Stimulated activated naive CD8-positive, alpha-beta T cell treated with anti-CD3 and anti-CD28 coated beads, Interleukin-15, Interleukin-2, amounts not matched to agents 100 ng/mL and 50 ng/mL, for 24 hours (primary cell): ENCODE measurements at regions not wholly inside any gene's neighbourhood (a gene's known extent, or its start where the extent isn't known, plus 50 kb on each side); places are given as distances from the start of the nearest gene placed in this dataset.
"Not testable (repeated sequence)": the region's sequence is repeated elsewhere in the genome, so short reads cannot be mapped to it uniquely, and the experiment has no call there.

ENCODE experiments used
- H3K27ac Mint-ChIP-seq: one replicate; pipeline ENCODE4 v1.8.0; 2021; ENCODE audit warnings: mild to moderate bottlenecking, mixed read lengths
- H3K27me3 Mint-ChIP-seq: one replicate; pipeline ENCODE4 v1.8.0; 2021; ENCODE audit warnings: mixed read lengths
- H3K36me3 Mint-ChIP-seq: one replicate; pipeline ENCODE4 v1.8.0; 2021; ENCODE audit warnings: low read depth, mixed read lengths
- H3K4me1 Mint-ChIP-seq: one replicate; pipeline ENCODE4 v1.8.0; 2021; ENCODE audit warnings: low read depth, mixed read lengths
- H3K4me3 Mint-ChIP-seq: one replicate; pipeline ENCODE4 v1.8.0; 2021; ENCODE audit warnings: mild to moderate bottlenecking, mixed read lengths
- H3K9me3 Mint-ChIP-seq: one replicate; pipeline ENCODE4 v1.8.0; 2021; ENCODE audit warnings: mixed read lengths

DNA sequence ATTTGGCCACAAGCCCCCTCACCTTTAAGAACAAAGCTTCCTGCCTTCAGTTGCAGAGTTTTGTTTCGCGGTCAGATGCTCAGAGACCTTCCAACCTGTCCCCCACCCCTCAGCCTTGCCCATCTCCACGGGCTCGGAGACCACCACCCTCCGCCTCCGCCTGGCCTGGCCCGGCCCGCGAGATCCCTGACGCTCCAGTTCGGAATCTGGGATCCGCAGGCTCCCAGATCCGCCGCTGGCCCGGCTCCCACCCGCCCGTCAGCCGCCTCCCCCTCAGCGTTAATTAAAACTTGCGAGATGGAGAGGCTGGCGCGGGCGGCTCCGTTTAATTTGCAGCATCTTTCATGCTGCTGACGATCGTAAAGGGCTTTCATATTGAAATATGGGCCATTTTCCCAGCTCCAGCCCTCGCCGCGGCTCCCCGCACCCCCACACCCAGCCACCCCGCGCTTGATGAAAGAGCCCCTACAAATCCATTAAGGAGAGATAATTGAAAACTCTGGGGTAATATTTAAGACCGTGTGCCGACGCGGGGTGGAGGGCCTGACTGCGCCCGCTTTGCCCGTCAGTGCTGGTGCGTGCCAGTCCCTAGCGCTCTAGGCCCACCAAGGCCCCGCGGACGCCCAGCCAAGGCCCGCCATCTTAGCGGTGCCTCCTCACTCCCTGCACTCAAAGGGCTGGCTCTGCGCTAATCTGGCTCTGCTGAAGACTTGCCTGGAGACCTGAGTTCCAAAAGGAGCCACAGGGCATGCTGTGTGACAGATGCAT lies 940.7 kb upstream of the DEFB115 start:
- not testable (repeated sequence) for H3K4me1 Mint-ChIP-seq, H3K4me3 Mint-ChIP-seq, H3K36me3 Mint-ChIP-seq, H3K9me3 Mint-ChIP-seq, H3K27ac Mint-ChIP-seq
- peaks cover 15% of the 10 kb centered on the region for H3K27me3 Mint-ChIP-seq

DNA sequence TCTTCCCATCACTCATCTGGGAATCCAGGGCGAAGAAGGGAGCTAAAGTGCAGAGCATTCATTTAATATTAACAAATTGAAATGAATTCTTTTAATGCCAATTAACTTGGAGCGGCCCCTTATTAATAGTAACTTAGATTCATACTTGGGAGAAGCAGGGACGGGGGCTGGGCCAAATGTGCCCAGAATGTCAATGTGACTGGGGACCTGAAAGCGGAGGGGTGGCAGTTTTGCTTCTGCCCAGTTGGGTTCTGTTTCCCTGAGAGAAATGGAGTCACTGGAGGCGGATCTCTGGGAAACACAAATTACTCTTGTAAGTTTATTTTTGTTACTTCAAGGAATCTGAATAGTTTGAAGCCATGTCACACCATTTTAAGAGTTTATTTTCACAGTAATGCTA lies 923.7 kb upstream of the DEFB115 start:
- H3K27me3 Mint-ChIP-seq, H3K9me3 Mint-ChIP-seq, H3K4me3 Mint-ChIP-seq, H3K4me1 Mint-ChIP-seq, H3K36me3 Mint-ChIP-seq, H3K27ac Mint-ChIP-seq: not testable (repeated sequence)

DNA sequence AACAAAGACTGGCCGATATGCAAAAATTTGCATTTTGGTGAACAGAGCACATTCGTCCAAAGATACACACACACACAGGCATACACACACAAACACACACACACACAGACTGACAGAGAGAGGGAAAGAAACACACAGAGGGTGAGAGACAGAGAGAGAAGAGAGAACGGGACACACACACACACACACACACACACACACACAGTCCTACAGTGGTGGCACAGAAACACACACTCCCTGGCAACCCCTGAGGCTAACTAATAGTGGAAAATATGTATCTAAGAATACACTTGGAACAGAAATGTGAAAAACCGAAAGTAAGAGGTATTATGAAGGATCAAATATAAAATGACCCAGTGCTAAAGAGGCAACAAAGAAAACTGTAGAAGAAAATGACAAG lies 919.9 kb upstream of the DEFB115 start:
- not testable (repeated sequence) for H3K4me3 Mint-ChIP-seq, H3K27ac Mint-ChIP-seq, H3K4me1 Mint-ChIP-seq, H3K9me3 Mint-ChIP-seq, H3K36me3 Mint-ChIP-seq, H3K27me3 Mint-ChIP-seq

DNA sequence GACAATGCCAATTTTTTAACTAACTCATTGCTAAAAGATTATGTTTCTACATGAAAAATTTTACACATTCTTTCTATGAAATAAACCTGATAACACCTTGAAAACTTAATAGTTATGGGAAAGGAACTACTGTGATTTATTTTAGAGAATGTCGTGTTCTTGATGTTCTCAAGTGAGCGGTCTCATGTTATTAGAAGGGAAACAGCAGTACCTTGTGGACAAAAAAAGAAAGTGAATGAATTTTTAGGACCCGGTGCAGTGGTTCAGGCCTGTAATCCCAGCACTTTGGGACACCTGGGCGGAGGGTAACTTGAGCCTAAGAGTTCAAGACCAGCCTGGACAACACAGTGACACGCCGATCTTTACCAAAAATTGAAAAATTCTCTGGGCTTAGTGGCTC lies 908.5 kb upstream of the DEFB115 start:
- not testable (repeated sequence) for H3K36me3 Mint-ChIP-seq

DNA sequence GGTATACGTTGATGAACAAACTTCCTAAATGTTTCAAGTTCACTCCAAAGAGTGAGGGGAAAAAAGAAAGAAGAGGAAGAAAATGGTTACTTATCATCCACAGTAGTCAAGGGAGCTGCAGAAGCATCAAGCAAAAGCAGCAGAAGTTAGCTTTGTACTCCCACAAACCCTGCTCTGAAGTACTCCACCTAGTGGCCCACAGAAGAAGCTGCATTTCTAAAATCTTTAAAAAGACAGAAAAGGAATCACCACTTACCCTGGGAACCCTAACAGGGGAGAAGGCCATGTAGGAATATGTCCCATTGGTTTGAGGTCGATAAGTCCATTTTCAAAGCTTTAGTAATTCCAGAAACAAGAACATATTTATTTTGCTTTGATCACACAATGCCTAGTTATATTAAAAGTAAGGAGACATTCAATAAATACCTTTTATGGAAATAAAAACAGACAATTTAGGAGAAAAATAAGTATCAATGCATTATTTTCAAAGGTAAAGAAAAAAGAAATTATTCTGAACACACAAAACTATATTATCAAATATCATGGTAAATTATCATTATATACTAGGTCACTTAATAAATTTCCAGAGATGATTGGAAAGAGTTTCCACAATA lies 900.5 kb upstream of the DEFB115 start:
- H3K36me3 Mint-ChIP-seq, H3K27ac Mint-ChIP-seq, H3K4me1 Mint-ChIP-seq, H3K9me3 Mint-ChIP-seq, H3K4me3 Mint-ChIP-seq, H3K27me3 Mint-ChIP-seq: not testable (repeated sequence)

More for the DNA sequence above, 908.5 kb upstream of the DEFB115 start:
- H3K4me3 Mint-ChIP-seq, H3K27me3 Mint-ChIP-seq, H3K9me3 Mint-ChIP-seq, H3K4me1 Mint-ChIP-seq, H3K27ac Mint-ChIP-seq: not testable (repeated sequence)

DNA sequence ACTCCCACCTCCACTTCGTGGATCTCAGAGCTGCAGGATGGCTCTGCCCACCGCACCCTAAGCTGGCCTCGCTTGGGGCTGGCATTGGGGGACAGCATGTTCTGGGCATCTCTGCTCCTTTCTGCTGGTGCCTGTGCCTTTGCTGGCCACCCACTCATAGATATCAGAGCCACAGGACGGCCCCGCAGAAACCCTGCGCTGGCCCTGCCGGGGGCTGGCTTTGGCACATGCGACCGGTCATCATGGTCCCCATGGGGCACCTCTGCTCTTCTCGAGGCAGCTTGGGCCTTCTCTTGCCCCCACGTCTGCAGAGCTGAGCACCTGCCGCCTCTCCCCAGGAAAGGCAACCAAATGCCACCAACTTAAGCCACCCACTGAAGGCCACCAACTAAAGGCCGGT lies 895.7 kb upstream of the DEFB115 start:
- not testable (repeated sequence) for H3K27ac Mint-ChIP-seq, H3K4me1 Mint-ChIP-seq, H3K4me3 Mint-ChIP-seq, H3K27me3 Mint-ChIP-seq, H3K9me3 Mint-ChIP-seq, H3K36me3 Mint-ChIP-seq

DNA sequence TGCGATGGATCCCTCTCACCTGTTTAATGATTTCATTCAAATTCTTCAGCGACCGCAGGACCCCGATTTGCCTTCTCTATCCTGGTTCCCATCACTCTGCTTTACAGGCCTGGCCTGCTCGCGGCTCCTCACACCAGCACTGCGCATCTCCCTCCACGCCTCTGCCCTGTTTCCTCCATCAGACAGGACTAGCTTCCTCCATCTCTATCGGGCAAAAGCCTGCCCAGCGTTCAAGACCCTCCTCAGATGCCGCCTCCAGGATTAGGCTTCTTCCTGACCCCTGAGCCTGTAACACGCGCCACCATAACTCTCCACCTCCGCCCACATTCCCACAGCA lies 881.1 kb upstream of the DEFB115 start:
- Mint-ChIP-seq H3K4me3 (peak overlapping the region; percentile 91), H3K4me1 (peaks cover 35% of the 10 kb centered on the region), H3K27ac (peak overlapping the region; percentile 84)
- H3K27me3 Mint-ChIP-seq, H3K36me3 Mint-ChIP-seq, H3K9me3 Mint-ChIP-seq: not testable (repeated sequence)

DNA sequence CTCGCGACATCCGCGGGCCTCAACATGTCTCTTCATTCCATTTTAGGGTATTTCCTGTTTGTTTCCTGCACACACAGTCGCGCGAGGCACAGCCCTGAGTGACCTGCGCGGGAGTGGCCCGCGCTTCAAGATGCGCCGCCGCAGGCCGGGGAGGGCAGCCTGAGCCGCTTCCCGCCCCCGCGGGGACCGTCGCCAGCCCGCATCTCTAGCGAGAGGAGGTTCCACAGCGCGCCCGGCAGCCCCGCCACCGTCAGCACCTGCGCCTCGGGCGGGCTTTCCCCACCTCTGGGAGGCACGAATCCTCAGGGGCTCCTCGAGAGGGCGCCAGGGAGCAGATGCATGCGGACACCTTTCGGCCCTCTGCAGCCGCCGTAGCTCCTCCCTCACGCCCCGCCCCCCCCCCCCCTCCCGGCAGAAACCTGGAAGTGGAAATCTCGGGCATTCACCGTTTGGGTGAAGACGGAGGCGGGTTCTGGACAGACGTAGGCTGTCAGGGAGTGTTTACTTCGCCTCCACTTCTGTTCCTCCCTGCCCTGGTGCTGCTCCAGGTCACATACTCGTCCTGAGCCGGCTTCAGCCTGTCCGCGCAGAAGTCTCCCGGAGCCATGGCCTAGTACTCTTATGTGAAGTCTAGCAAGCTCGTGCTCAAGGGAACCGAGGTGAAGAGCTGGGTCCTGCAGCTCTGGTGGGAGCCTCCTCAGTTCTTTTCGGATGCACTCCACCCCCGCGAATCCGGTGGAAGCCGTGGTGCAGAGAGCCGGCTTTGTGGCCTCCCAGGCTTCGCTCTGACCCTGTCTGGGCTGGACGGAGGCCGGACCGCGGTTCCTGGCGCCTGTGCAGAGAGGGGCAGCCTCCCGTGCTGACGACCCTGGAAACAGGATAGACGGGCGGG lies 880.5 kb upstream of the DEFB115 start:
- Mint-ChIP-seq H3K27ac (peak overlapping the region; percentile 86), H3K27me3 (no peaks in the 10 kb centered on the region), H3K4me1 (peaks cover 41% of the 10 kb centered on the region), H3K9me3 (peaks cover 8% of the 10 kb centered on the region), H3K36me3 (peaks cover 13% of the 10 kb centered on the region), H3K4me3 (peak overlapping the region; percentile 91)

DNA sequence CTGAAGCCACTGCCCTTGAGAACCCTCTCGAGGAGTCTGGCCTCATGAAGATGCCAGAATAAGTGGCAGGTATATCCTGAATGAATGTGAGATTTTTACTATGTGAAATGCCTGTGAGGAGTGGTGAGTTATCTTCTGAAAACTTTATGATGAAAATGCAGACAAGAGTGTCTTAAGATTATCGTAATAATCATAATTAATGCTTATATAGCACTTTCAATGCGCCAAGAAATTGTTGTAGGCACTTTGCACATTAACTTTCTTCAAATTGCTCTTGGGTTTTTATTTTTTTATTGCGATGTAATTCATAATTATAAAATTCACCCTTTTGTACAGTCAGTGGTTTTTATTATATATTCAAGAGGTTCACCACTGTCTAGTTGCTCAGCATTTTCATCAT lies 879.1 kb upstream of the DEFB115 start:
- peak overlapping the region; percentile 86 for H3K27ac Mint-ChIP-seq
- H3K27me3 Mint-ChIP-seq = not testable (repeated sequence)

DNA sequence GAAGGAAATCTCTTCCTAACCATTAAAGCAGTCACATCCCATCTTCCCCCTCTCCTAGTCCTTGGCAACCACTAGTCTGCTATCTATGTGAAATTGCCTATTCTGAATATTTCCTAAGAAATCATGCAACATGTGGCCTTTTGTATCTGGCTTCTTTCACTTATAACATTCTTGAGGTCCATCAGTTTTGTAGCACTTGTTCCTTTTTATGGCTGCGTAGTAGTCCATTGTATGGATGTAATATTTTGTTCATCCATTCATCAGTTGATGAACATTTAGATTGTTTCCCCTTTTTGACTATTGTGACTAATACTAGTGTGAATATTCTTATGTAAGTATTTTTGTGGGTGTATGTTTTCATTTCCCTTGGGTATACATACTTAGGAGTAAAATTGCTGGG lies 878.7 kb upstream of the DEFB115 start:
- Mint-ChIP-seq H3K4me3 (peak overlapping the region; percentile 91), H3K4me1 (peaks cover 54% of the 10 kb centered on the region), H3K36me3 (peaks cover 20% of the 10 kb centered on the region)
- H3K27me3 Mint-ChIP-seq, H3K9me3 Mint-ChIP-seq, H3K27ac Mint-ChIP-seq: not testable (repeated sequence)

More for the DNA sequence above, 879.1 kb upstream of the DEFB115 start:
- Mint-ChIP-seq H3K36me3 (peaks cover 17% of the 10 kb centered on the region), H3K4me1 (peaks cover 51% of the 10 kb centered on the region), H3K4me3 (peak overlapping the region; percentile 91)
- H3K9me3 Mint-ChIP-seq = not testable (repeated sequence)

DNA sequence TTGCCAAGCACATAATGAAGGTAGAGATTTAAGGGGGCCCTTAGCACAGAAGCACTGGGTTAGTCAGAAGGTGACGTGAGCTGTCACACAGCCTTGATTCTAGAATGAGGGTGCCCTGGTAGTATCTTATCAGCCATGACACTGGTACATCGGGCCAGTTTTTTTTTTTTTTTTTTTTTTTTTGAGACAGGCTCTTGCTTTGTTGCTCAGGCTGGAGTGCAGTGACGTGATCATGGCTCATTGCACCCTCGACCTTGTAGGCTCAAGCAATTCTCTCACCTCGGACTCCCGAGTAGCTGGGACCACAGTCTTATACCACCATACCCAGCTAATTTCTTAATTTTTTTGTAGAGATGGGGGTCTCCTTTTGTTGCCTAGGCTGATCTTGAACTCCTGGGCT lies 872.6 kb upstream of the DEFB115 start:
- H3K27me3 Mint-ChIP-seq, H3K9me3 Mint-ChIP-seq, H3K4me3 Mint-ChIP-seq, H3K27ac Mint-ChIP-seq: not testable (repeated sequence)
- peaks cover 38% of the 10 kb centered on the region for H3K36me3 Mint-ChIP-seq
- peaks cover 46% of the 10 kb centered on the region for H3K4me1 Mint-ChIP-seq

DNA sequence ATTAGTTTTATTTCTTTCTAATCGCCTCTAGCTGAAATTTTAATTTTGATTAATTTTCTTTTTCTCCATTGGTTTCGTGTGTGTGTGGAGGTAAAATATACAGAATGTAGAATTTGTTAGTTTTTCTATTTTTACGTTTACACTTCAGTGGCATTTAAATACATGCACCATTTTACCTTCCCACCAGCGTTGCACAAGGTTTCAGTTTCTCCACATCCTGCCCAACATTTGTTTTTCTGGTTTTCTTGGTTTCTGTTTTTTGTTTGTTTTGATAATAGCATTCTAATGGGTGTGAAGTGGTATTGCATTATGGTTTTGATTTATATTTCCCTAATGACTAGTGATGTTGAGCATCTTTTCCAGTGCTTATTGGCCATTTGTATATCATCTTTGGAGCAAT lies 871.4 kb upstream of the DEFB115 start:
- H3K27ac Mint-ChIP-seq, H3K4me3 Mint-ChIP-seq, H3K27me3 Mint-ChIP-seq, H3K9me3 Mint-ChIP-seq: not testable (repeated sequence)
- peaks cover 37% of the 10 kb centered on the region for H3K4me1 Mint-ChIP-seq
- peaks cover 41% of the 10 kb centered on the region for H3K36me3 Mint-ChIP-seq

DNA sequence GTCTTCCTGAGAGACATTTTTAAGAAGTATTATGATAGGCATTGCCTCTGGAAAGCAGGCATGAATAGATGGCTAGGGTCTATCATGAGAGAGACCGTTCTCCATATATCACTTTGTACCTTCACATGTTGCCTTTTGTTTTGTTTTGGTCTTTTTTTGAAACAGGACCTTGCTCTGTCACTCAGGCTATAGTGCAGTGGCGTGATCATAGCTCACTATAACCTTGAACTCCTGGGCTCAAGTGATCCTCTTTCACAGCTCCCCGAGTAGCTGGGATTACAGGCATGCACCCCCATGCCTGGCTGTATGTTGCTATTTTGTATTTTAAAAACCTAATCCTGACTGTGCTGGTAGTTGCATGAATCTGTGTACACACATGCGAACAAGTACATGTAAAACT lies 869.6 kb upstream of the DEFB115 start:
- Mint-ChIP-seq H3K4me1 (peaks cover 21% of the 10 kb centered on the region), H3K36me3 (peaks cover 37% of the 10 kb centered on the region)
- H3K27me3 Mint-ChIP-seq, H3K9me3 Mint-ChIP-seq, H3K27ac Mint-ChIP-seq, H3K4me3 Mint-ChIP-seq: not testable (repeated sequence)

DNA sequence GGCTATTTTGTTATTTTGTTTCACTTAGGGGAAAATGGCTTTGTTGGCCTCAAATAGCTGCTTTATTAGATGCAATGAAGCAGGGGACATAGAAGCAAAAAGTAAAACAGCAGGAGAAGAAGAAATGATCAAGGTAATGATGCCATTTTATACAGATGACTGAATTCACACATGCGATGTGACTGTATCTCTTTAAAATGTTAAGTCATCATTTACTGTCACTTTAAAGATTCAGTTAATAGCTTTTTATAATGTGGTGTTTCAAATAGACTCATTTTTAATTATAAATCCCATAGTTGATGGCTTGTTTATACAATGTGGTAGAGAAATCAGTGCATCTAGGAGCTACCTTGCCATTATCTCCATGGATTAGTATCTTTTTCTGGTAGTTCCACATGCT lies 863.9 kb upstream of the DEFB115 start:
- H3K27me3 Mint-ChIP-seq, H3K4me1 Mint-ChIP-seq, H3K27ac Mint-ChIP-seq, H3K9me3 Mint-ChIP-seq, H3K4me3 Mint-ChIP-seq: not testable (repeated sequence)
- peaks cover 38% of the 10 kb centered on the region for H3K36me3 Mint-ChIP-seq

DNA sequence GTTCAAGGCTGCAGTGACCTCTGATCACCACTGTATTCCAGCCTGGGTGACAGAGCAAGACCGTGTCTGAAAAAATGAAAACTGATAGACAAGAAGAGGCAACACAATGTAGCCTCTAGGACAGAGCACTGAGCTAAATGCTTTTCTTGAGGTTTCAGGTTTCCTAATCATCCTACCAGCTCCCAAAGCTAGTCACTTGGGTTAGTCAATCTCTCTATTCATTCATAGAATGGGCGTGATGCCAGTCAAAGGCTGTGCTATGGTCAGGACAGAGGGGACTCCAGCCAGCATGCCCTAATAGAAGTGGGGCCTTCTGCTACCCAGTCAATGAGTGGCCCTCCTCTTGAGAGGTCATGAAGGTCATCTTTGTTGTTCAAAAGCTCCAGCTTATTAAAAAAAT lies 860.4 kb upstream of the DEFB115 start:
- H3K27me3 Mint-ChIP-seq, H3K4me1 Mint-ChIP-seq, H3K27ac Mint-ChIP-seq, H3K4me3 Mint-ChIP-seq: not testable (repeated sequence)
- H3K9me3 Mint-ChIP-seq = peaks cover 10% of the 10 kb centered on the region
- H3K36me3 Mint-ChIP-seq = peaks cover 53% of the 10 kb centered on the region
